ENCODE measurements at regions not wholly inside any gene's neighbourhood (a gene's known extent, or its start where the extent isn't known, plus 50 kb on each side); places are given as distances from the start of the nearest gene placed in this dataset.

DNA sequence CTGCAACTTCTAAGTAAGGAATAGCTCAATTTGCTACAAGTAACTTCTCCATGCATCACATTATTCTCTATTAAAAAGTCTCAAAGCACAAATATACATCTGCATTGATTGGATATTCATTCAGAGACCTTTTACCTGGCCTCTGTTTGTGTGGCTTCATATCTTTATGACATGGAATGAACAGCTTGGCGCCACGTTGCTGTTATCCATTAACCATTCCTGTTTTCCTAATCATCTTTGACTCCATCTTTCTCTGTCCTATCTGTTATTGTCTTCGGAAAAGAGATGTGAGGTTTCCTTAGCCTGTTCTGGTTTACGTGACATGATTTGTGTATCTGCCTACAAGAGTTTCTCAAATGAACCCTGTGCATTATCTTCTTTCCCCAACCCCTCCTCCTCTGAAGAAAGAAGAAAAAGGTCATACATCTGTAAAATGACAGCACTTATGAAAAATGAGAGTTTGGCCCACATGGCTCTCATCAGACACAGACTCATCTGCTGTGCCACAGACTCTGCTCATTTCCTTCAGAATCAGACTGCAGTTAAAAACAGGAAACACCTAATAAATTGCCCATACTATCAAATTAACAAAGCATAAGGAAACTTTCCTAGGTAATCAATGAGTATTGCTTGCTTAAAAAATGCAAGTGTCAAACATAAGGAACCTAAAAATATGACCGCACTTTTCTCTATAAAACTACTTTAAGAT is 347.6 kb upstream of the FAM241A start:
- no peak overlapping the region for H3K4me3 Mint-ChIP-seq
- H3K9me3 Mint-ChIP-seq = no peaks in the 10 kb centered on the region
- no peaks in the 10 kb centered on the region for H3K27me3 Mint-ChIP-seq (ENCODE audit: low read depth)
- H3K4me1 Mint-ChIP-seq (ENCODE audit: low read depth) = no peaks in the 10 kb centered on the region
- DNase-seq (no peak), ATAC-seq (no peak)
- H3K36me3 Mint-ChIP-seq (ENCODE audit: insufficient read depth) = no peaks in the 10 kb centered on the region

DNA sequence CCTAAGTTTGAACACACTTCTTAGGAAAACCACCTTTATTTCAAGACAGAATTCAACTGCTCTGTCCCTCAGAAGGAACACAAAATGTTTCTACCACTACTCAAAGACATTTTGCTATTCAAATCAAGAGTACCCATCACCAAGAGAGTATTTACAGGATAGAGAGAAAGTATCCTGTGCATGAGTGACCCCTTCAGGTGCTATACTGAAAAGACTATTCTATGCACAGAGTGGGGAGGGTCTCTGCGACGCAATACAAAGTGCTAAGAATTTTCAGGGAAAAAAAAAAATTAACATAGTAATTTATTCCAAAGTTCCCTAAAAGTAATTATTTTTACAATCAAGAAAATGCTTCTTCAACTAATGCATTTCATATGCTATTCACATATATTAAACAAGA is 346.4 kb upstream of the FAM241A start:
- no peaks in the 10 kb centered on the region for H3K27me3 Mint-ChIP-seq (ENCODE audit: low read depth)
- no peaks in the 10 kb centered on the region for H3K4me1 Mint-ChIP-seq (ENCODE audit: low read depth)
- no peaks in the 10 kb centered on the region for H3K9me3 Mint-ChIP-seq

DNA sequence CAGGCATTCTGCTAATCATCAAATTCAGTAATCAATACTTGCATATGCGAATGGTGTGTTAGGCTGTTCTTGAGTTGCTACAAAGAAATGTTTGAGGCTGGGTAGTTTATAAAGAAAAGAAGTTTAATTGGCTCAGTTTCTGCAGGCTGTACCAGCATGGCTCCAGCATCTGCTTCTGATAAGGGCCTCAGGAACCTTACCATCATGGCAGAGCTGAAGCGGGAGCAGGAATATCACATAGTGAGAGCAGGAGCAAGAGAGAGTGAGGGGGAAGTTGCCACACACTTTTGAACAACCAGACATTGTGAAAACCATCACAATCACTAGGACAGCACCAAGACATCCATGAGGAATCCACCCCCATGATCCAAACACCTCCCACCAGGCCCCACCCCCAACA is 344.7 kb upstream of the FAM241A start:
- no peak overlapping the region for H3K4me3 Mint-ChIP-seq

More for the DNA sequence above, 346.4 kb upstream of the FAM241A start:
- no peak for ATAC-seq
- no peak for DNase-seq
- H3K4me3 Mint-ChIP-seq = no peak overlapping the region
- H3K36me3 Mint-ChIP-seq (ENCODE audit: insufficient read depth) = no peaks in the 10 kb centered on the region

DNA sequence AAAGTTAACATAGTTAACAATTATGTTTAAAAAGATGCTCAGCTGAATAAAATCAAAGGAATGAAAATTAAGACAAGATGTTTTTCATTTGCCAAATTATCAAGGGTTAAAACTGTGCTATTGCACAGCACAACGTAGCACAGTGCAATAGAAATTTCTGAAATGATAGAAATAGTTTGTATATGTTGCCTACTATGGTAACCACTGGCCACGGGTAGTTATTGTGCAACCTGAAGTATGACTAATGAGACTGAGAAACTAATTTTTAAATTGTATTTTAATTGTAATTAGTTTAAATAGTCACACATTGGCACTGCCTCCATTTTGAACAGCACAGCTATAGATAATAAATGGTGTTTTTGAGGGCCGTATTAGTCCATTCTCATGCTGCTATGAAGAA is 343.1 kb upstream of the FAM241A start:
- Mint-ChIP-seq H3K9me3 (no peaks in the 10 kb centered on the region), H3K4me1 (ENCODE audit: low read depth) (no peaks in the 10 kb centered on the region), H3K36me3 (ENCODE audit: insufficient read depth) (no peaks in the 10 kb centered on the region), H3K27me3 (ENCODE audit: low read depth) (no peaks in the 10 kb centered on the region), H3K4me3 (no peak overlapping the region)
- DNase-seq (no peak), ATAC-seq (no peak)

More for the DNA sequence above, 344.7 kb upstream of the FAM241A start:
- Mint-ChIP-seq H3K4me1 (ENCODE audit: low read depth) (no peaks in the 10 kb centered on the region), H3K9me3 (no peaks in the 10 kb centered on the region), H3K36me3 (ENCODE audit: insufficient read depth) (no peaks in the 10 kb centered on the region), H3K27me3 (ENCODE audit: low read depth) (no peaks in the 10 kb centered on the region)
- no peak for DNase-seq
- no peak for ATAC-seq

DNA sequence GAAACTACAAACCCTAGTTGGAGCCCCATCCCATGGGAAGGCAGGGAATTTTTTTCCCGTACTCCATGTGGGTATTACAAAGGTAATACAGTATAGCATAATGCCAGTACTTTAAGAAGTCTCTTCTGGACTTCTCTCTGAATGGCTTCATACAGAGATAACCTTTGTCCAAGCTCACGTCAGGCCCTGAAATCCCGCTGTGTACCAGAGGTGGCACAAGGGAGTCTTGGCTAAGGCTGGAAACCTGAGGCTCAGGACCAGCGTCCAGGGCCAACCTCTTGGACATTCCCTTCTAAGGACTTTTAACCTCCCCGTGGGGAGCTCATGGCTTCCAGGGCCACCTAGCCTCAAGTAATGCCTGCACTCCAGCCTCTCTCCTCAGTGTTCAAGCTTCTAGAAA is 338.9 kb upstream of the FAM241A start:
- ATAC-seq = no peak
- Mint-ChIP-seq H3K9me3 (peaks cover 4% of the 10 kb centered on the region), H3K4me3 (no peak overlapping the region), H3K27me3 (ENCODE audit: low read depth) (no peaks in the 10 kb centered on the region), H3K36me3 (ENCODE audit: insufficient read depth) (no peaks in the 10 kb centered on the region), H3K4me1 (ENCODE audit: low read depth) (no peaks in the 10 kb centered on the region)
- DNase-seq = no peak

DNA sequence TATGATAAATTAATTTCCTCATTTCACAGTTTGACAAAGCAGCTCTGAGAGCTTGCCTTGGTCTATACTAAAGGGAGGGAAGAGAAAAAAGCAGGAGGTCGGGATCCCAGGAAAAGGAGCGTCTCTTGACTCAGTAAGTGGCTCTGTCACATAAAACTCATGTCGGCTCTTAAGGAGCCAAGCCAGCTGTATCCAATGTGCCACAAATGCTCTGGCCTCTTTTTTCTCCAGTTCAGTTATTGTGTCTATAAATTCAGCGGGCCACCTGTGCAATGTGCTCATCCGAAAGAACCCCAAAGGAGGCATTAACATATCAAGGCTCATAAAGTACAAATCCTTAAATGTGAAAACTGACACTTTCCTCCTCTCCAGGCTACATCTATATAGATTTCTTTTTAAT is 337.7 kb upstream of the FAM241A start:
- H3K4me1 Mint-ChIP-seq (ENCODE audit: low read depth) = no peaks in the 10 kb centered on the region
- no peak overlapping the region for H3K4me3 Mint-ChIP-seq

DNA sequence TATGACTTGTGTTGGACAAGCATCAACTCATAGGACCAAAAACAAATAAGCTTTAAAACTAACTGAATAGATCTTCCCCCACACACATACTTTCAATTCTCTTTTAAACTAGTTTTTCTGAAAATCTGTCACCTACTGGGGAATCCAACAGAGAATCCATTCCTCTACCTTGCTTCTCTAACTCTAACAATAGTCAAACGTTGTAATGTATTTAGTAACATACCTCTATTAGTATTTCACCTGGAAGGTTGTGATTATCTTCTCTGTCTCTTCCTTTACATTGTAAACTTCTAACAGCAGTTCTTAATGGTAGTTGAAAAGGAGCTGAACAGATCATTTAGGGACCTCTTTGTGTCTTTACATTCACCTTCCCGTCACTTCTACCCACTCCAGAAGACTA is 337.1 kb upstream of the FAM241A start:
- ATAC-seq (no peak), DNase-seq (no peak)
- peaks cover 9% of the 10 kb centered on the region for H3K9me3 Mint-ChIP-seq
- no peaks in the 10 kb centered on the region for H3K36me3 Mint-ChIP-seq (ENCODE audit: insufficient read depth)
- no peak overlapping the region for H3K4me3 Mint-ChIP-seq
- H3K4me1 Mint-ChIP-seq (ENCODE audit: low read depth) = no peaks in the 10 kb centered on the region
- no peaks in the 10 kb centered on the region for H3K27me3 Mint-ChIP-seq (ENCODE audit: low read depth)

More for the DNA sequence above, 337.7 kb upstream of the FAM241A start:
- DNase-seq (no peak), ATAC-seq (no peak)
- Mint-ChIP-seq H3K9me3 (peaks cover 9% of the 10 kb centered on the region), H3K27me3 (ENCODE audit: low read depth) (no peaks in the 10 kb centered on the region), H3K36me3 (ENCODE audit: insufficient read depth) (no peaks in the 10 kb centered on the region)

DNA sequence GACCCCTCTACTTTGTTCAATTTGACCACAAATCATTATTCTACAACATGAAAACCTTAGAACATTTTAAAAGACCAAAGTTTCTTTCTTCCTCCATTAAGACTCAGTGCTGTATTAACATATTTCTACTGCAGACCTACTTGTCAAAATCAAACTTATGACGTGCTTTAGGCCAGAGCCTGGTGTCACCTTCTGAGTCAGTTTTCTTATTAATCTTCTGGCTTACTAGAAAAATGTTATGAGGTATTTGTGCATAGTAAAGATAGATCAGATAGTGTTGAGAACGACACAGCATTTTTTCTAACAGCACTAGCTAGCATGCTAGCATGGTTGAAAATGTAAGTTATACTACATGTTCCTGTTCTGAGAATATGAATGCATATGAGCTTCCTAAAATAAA is 333.6 kb upstream of the FAM241A start:
- Mint-ChIP-seq H3K4me3 (no peak overlapping the region), H3K4me1 (ENCODE audit: low read depth) (no peaks in the 10 kb centered on the region), H3K9me3 (peaks cover 13% of the 10 kb centered on the region), H3K36me3 (ENCODE audit: insufficient read depth) (no peaks in the 10 kb centered on the region), H3K27me3 (ENCODE audit: low read depth) (no peaks in the 10 kb centered on the region)
- ATAC-seq = no peak
- DNase-seq = no peak

DNA sequence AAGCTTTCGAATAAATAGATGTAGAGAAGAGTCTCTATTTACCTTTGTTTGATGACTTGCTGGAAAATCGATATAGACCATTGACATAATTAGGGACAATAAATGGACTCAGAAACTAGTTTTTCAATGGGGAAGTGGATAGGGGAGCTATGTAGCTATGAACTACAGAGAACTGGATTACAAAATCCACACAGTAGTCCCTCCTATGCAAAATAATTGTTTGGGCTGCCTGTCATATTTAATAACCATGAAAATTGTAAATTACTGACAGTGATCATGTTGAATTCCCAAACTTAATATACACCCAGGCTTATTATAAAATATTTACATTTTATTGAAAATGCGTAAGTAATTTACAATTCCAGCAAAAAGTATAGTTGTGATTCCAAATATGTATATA is 333.1 kb upstream of the FAM241A start:
- H3K4me3 Mint-ChIP-seq = no peak overlapping the region
- DNase-seq (no peak), ATAC-seq (no peak)
- peaks cover 14% of the 10 kb centered on the region for H3K9me3 Mint-ChIP-seq
- H3K27me3 Mint-ChIP-seq (ENCODE audit: low read depth) = no peaks in the 10 kb centered on the region
- H3K36me3 Mint-ChIP-seq (ENCODE audit: insufficient read depth) = no peaks in the 10 kb centered on the region
- H3K4me1 Mint-ChIP-seq (ENCODE audit: low read depth) = no peaks in the 10 kb centered on the region

DNA sequence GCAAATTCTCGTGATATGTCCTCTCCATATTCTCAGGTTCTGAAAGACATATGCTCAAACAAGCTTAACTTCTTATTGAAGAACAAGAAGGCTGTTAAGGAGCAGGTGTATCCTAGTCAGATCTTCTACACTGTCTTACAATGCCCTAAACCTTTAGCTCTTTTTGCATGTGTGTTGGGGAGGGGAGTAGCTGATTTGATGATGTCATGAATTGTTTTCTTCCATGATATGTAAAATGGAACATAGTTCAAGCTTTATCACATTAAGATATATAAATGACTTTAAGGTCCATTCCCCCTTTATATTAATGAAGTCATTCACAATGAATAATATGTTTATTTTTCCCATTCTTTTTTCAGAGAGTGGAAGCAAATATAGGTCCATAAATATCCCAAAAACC is 332.5 kb upstream of the FAM241A start:
- Mint-ChIP-seq H3K4me1 (ENCODE audit: low read depth) (no peaks in the 10 kb centered on the region), H3K27me3 (ENCODE audit: low read depth) (no peaks in the 10 kb centered on the region), H3K4me3 (no peak overlapping the region), H3K36me3 (ENCODE audit: insufficient read depth) (no peaks in the 10 kb centered on the region), H3K9me3 (peaks cover 14% of the 10 kb centered on the region)
- DNase-seq (no peak), ATAC-seq (no peak)

DNA sequence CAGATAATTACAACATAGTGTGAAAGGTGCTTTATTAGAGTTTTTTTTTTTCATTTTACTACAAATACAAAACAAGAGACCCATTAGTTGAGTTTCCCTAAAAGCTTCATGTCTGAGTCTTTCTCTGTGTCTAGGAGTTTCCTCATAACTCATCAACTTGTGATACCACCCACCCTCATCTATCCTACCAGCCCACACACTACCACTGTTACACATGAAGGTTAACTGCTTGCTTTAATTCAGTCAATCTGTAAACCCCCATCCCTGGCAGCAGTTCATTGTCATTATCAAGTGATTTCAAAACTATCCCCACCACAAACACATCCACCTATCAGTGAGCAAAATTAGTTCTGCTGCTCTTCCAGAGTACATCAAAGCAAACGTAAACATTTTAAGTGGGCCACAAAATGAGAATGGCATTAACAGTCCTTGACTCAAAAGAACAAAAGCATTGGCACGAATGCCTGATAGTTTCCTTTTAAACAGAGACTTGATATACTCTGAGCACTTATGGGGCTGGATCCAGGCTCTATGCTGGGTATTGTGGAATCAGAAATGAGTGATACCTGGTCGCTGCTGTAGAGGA is 331.6 kb upstream of the FAM241A start:
- H3K4me1 Mint-ChIP-seq (ENCODE audit: low read depth) = no peaks in the 10 kb centered on the region
- ATAC-seq = no peak
- DNase-seq = no peak

DNA sequence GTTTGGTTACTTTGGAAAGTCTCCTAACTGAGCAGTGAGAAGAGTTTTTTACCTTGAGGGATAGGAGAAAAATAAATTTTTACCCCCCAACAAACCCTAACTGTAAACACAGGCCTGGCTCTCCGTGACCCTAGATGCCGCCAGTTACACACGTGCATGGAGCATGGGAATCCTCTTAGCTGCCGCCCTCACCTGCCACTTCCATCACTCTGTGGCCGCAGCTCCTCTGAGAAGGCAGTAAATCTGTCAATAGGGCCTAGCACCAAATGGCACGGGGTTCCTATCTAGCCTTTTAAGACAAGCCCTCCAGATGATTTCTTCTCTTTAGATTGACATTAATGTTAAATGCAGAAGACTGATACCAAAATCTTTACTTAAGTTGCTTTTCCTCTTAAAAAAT is 330.3 kb upstream of the FAM241A start:
- no peak overlapping the region for H3K4me3 Mint-ChIP-seq
- no peaks in the 10 kb centered on the region for H3K27me3 Mint-ChIP-seq (ENCODE audit: low read depth)
- ATAC-seq (no peak), DNase-seq (no peak)
- H3K36me3 Mint-ChIP-seq (ENCODE audit: insufficient read depth) = no peaks in the 10 kb centered on the region
- no peaks in the 10 kb centered on the region for H3K4me1 Mint-ChIP-seq (ENCODE audit: low read depth)
- H3K9me3 Mint-ChIP-seq = peaks cover 14% of the 10 kb centered on the region

More for the DNA sequence above, 331.6 kb upstream of the FAM241A start:
- no peaks in the 10 kb centered on the region for H3K36me3 Mint-ChIP-seq (ENCODE audit: insufficient read depth)
- no peaks in the 10 kb centered on the region for H3K27me3 Mint-ChIP-seq (ENCODE audit: low read depth)
- no peak overlapping the region for H3K4me3 Mint-ChIP-seq
- peaks cover 10% of the 10 kb centered on the region for H3K9me3 Mint-ChIP-seq

DNA sequence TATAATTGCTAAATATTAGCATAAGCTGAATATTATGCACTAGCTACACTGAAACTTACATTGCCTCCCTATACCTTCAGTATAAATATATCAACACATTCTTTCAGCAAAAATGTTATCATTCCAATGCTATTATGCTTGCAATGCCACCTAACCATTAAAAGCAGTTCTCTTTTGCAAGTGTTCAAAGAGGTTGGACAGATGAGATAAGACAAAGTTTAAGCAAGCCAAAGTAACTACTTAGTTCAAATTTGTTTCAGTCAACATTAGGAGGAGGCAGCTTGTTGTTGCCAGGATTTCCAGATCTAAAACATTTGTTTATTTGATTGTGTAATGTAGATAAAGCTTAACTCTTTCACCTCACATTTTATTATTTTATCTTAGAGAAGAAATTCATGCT is 323.9 kb upstream of the FAM241A start:
- no peaks in the 10 kb centered on the region for H3K36me3 Mint-ChIP-seq (ENCODE audit: insufficient read depth)
- no peak for DNase-seq
- H3K27me3 Mint-ChIP-seq (ENCODE audit: low read depth) = no peaks in the 10 kb centered on the region

DNA sequence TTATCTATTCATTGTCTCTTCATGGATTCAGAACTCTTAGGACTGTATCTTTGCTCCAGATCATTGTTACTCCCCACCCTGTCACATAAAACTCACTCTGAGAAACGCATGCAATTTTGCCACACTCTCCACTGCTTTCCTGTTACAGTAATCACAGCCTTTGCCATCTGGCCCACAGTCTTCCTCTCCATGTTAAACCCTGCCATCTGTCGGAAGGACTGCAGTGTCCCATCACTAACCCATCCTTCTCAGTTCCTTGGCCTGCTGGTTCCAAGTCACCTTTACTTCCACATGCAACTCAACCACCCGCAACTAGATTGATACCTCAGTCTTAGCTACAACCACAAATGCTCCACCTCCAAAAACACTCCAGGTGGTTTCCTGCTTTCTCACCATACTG is 308.7 kb upstream of the FAM241A start:
- no peaks in the 10 kb centered on the region for H3K4me1 Mint-ChIP-seq (ENCODE audit: low read depth)
- H3K9me3 Mint-ChIP-seq = no peaks in the 10 kb centered on the region
- H3K4me3 Mint-ChIP-seq = no peak overlapping the region
- ATAC-seq (no peak), DNase-seq (no peak)
- H3K36me3 Mint-ChIP-seq (ENCODE audit: insufficient read depth) = no peaks in the 10 kb centered on the region
- no peaks in the 10 kb centered on the region for H3K27me3 Mint-ChIP-seq (ENCODE audit: low read depth)

More for the DNA sequence above, 323.9 kb upstream of the FAM241A start:
- Mint-ChIP-seq H3K4me1 (ENCODE audit: low read depth) (no peaks in the 10 kb centered on the region), H3K9me3 (peaks cover 9% of the 10 kb centered on the region), H3K4me3 (no peak overlapping the region)
- ATAC-seq = no peak

DNA sequence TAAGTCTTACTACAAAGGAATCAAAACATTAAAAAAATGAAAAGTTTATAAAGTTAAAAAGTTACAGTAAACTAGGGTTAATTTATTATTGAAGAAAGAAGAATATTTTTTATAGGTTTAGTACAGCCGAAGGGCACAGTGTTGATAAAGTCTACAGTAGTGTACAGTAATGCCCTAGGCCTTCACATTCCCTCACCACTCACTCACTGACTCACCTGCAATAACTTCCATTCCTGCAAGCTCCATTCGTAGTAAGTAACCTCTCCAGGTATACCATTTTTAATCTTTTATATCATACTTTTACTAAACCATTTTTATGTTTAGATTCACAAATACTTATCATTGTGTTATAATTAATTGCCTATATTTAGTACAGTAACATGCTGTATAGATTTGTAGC is 307.5 kb upstream of the FAM241A start:
- DNase-seq = no peak
- Mint-ChIP-seq H3K9me3 (peaks cover 4% of the 10 kb centered on the region), H3K36me3 (ENCODE audit: insufficient read depth) (no peaks in the 10 kb centered on the region), H3K27me3 (ENCODE audit: low read depth) (no peaks in the 10 kb centered on the region), H3K4me3 (no peak overlapping the region), H3K4me1 (ENCODE audit: low read depth) (no peaks in the 10 kb centered on the region)
- ATAC-seq = no peak
